HuH-7.5 (cell line): ENCODE measurements at regions not wholly inside any gene's neighbourhood (a gene's known extent, or its start where the extent isn't known, plus 50 kb on each side); places are given as distances from the start of the nearest gene placed in this dataset.

Experiments used
- DNase-seq: peaks from one replicate; pipeline ENCODE4 v3.0.0; 2011; ENCODE audit warnings: low spot score

DNA sequence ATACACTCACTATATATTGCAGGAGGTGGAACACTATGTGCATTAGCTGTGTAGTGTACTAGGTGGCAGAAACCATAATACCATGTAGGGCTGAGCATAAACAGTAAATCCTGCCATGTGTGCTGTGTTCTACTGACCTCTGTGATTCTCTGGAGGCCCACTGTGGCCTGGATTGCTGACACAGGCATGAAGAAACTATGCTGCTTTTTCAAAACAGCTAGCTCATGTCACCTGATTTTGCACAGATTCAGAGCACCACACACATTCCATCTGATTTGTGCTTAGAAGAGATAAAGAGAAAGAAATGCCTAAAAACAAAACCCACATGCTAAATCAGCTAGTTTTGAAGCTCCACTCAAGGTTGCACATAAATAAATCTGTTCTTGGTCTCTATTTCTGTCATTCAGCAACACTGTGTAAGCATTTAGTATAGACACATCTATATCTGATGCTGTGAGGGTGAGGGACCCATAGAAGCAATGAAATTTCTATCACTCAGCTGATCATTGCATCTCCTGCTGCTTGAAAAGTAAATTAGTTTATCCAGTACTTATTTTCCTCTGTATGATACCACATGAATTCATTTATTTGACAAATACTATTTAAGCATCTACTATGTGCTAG is 1007.7 kb upstream of the SEMA6D start:
- DNase-seq: no peak

DNA sequence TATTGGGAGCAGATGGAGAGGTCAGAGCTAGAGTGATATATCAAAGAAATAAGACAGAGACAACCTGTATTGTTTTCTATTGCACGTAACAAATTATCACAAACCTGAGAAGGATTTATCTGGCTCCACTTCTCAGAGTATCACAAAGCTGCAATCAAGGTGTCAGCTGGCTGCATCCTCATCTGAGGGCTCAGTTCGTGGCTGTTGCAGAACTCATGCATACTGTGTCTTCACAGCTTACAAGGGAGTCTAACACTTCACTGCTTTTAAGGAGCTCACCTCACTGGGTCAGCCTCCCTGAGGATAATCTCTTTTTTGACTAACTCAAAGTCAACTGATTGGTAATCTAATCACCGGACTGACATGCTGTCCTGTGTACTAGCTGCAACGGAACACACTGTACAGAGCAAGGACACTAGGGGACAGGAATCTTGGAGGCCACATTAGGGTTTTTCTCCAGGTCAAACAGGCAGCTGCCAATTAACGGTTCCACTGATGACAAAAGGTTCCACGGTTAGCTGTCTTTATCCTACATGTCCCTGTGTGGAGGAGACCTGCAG is 1006.8 kb upstream of the SEMA6D start:
- no peak for DNase-seq

DNA sequence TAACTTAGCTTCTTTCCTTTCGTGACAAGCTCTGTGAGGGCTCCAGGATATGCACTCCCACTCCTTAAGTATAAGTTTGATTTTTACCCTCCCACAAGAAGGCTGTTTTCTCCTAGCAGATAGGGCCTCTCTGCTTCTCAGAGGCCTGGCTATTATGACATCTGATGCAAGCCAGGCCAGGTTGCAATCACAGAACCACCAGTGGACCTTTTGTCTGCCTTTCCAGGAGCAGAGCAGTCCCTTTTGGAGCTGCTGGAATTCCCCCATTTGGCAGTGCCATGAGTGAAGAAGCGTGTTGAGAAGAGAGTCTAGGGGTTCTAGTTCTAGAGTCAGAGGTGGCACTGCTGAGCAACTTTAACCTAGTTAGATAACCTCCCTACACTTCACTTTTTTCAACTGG is 1004.3 kb upstream of the SEMA6D start:
- no peak for DNase-seq

- no peak for DNase-seq
Observed at GRCh38 chr15:46714950-46715349, 1002.4 kb upstream of the SEMA6D start.

DNA sequence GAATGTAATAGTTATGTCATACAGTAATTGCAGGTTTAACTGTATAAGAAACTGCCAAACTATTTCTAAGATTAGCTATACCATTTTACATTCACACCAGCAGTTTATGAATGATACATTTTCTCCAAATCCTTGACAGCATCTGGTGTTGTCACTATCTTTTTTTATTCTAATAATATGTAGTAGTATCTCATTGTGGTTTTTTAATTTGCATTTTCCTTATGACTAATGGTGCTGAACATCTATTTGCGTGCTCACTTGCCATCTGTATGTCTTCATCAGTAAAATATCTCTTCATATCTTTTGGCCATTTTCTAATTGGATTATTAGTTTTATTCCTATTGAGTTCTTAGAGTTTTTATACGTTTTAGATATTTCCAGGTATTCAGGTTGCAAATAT is 994.0 kb upstream of the SEMA6D start:
- no peak for DNase-seq

GRCh38 chr15:46732060-46732459 is 985.2 kb upstream of the SEMA6D start:
- no peak for DNase-seq

DNA sequence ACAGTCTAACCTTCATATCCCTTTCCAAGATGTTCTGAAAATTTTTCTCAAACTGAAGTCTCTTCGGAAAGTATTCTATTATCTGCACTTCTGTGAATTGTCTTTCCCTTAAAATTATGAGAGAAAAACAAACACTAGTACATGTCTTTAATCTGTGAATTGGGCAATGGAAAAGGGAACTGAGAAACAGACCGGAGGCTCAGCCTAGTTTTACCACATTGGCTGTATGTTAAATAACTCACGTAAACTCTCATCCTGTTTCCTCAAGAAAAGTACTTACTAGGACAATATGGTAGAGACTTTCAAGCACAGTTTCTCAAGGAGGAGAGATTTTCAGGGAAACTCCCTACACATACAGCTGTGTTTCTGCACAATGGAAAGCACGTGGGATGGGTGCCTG is 982.2 kb upstream of the SEMA6D start:
- no peak for DNase-seq

GRCh38 chr15:46751303-46751702 is 966.0 kb upstream of the SEMA6D start:
- DNase-seq: no peak

- no peak for DNase-seq
Observed at GRCh38 chr15:46753946-46754345, 963.4 kb upstream of the SEMA6D start.

DNA sequence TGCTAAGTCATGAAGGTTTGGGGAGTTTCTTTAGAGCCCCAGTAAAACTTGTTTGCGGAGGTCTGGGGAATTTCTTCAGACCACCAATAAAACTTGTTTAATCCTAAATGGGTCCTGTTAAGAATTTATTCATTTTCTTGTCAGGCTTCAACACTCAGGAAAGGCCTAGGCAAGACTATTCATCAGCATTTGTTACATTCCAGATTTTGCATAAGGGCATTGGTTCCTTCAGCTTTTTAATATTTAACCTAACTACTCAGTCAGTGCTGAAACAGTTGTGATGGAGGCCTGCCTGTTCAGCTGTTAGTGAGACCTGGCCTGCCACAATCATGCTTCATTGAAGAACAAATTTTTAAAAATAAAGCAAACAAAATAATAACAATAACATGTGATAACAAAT is 954.2 kb upstream of the SEMA6D start:
- DNase-seq: no peak

DNA sequence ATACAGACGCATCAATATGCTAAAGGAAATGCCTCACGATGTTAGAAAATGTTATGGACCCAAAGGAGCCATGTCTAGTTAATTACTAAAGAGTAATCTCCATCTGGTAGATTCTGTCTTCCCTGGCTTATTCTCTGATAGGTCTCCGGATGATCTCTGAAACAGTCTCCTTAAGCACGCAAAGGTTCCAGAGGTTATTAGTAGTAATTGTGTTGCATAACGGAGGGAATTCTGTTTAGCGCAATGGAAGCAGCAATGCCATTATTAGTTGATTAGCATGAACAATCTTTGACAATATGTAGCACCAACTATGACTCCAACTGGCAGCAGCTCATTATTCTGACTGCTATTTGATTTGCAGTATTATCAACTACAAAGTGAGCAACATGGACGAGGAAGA is 952.5 kb upstream of the SEMA6D start:
- DNase-seq: no peak

GRCh38 chr15:46766021-46766420 is 951.3 kb upstream of the SEMA6D start:
- no peak for DNase-seq

DNA sequence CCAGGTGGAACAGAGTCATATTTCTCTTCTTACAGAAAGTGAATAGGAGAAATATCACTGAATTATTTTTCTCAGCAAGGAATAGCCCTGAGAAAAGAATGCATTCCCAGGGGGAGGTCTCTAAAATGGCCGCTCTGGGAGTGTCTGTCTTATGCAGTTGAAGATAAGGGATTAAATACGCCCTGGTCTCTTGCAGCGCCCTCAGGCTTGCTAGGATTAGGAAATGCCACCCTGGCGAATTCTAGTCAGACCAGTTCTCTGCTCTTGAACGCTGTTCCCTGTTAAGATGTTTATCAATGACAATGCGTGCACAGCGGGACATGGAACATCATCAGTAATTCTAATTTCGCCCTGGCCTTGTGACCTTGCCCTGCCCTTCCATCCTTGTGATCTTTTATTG is 949.0 kb upstream of the SEMA6D start:
- DNase-seq: no peak

GRCh38 chr15:46773016-46773415 is 944.3 kb upstream of the SEMA6D start:
- no peak for DNase-seq

GRCh38 chr15:46778876-46779275 is 938.4 kb upstream of the SEMA6D start:
- no peak for DNase-seq

DNA sequence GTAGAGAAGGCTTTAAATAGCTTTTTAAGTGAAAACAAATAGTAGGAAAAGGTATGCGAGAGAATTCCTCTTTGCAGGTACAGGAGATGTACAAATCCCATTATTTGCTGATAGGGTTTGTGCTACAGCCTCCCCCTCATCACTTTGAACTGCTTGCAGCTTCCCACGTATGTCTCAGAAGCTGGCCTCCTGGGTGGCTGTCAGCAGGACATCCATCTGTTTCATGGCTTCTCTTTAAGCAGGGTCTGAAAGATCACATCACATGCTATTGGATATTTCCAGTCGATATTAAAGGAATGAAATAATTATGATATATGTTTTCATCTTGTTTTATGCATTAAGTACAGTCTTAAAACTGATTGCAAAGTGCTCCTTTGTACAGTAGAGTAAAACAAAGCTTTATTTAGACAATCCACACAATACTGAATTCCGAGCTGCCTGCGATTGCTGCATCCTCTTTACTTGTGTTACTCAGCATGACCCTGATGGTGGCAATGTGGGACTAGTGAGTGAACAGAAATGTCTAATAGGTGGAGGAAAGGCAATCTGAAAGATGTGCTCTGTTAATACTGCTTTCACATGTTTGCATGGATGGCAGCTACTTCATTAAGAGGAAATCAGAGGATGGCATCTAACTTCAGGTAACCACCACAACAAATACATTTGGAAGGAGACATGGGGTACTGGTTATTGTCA is 930.6 kb upstream of the SEMA6D start:
- no peak for DNase-seq

- no peak for DNase-seq
Observed at GRCh38 chr15:46795685-46796084, 921.6 kb upstream of the SEMA6D start.

DNA sequence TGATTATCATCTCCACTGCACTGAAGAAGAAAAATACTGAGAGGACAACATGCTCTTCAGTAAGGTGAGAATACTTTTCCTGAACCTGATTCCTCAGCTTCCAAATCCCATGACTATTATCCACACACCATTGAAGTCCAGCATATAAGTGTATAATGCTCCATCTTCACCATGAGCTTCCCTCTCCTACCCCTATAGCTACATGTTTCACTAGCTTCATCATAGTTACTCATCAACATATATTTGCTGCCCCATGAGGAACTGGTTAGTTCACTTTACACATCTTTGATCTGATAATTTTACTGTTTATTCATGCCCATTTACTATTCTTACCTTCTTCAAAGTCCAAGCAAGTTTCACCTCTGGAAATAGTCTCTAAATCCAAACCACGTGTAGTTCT is 908.5 kb upstream of the SEMA6D start:
- DNase-seq: no peak

- DNase-seq: no peak
Observed at GRCh38 chr15:46815240-46815639, 902.1 kb upstream of the SEMA6D start.

DNA sequence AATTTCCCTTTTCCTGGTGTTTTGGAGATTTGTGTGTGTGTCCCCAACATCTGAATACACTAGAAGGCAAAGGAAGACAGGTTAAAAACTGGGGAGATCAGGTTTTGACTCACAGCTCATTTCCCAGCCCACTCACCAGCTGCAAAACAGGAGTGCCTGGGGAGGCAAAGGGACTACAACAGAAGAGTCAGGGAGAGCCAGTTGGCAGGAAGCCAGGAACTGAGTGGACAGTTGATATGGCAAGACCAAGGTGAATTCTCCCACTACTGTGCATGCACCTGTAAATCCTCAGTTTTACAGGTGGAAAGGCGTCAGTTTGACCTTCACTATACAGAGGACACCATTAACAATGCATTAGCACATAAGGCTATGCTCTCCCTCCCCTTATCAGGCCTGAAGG is 901.5 kb upstream of the SEMA6D start:
- no peak for DNase-seq

DNA sequence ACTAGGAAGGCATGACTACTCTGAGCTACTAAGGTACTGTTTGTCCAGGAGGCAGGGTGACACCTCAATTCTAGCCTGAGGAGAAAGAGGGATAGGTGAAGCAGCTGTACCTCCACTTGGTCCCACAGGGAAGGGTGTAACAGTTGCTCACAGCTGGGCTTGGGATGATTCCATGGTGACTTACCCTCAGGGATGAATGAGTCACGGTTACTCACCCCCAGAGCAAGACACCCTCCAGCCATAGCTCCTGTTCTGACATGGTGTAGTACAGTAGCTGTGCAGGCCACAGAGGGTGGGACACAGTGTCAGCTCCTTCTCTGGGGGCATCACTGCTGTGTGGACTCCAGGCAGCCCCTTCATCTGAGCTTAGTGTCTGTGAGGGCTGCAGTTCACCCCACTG is 868.6 kb upstream of the SEMA6D start:
- no peak for DNase-seq

DNA sequence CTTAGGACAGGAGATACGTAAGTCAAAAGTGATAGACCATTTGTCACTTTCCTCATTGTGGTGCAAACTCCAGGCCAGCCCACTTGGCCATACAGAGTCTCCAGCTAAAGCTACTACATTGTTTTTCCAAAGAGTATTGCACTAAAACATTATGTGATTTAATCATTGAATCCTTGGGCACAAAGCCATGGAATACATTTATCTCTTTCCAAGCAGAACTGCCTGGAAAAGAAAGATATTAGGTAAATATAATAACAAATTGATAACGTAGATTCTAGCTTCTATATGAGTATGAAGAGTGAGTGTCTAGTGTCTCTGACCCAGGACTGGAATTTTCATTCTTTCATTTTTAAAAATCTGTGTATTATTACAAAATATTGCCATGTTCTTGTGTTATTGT is 863.7 kb upstream of the SEMA6D start:
- DNase-seq: no peak

- no peak for DNase-seq
Observed at GRCh38 chr15:46854564-46854963, 862.7 kb upstream of the SEMA6D start.

DNA sequence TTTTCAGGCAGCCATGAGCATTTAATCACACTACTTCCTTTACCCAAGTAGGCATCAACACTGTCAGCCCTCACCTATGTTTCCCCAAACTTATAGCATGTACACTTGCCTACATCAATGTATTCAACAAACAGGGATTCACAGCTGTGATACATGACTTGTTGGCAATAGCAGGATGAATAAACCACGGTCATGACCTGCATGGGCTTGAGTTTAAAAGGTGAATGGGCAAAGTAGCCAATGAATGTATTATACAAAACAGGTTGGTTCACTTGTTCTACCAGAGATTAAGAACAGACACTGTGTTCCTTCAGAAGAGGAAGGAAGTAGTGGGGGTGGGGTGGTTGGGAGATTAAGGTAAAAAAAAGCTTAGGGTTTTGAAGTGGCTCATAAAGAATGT is 861.9 kb upstream of the SEMA6D start:
- no peak for DNase-seq
